GM21529 (cell line): ENCODE measurements at regions not wholly inside any gene's neighbourhood (a gene's known extent, or its start where the extent isn't known, plus 50 kb on each side); places are given as distances from the start of the nearest gene placed in this dataset.

ENCODE experiments used
- ATAC-seq: cut with Tn5 transposase; IDR thresholded peaks from one replicate; pipeline ENCODE4 v1.9.1; 2021; ENCODE audit not compliant: unreplicated experiment

GRCh38 chr4:180866933-180867643 is 1376.1 kb upstream of the TENM3 start:
- no peak for ATAC-seq

GRCh38 chr4:180870623-180871022 is 1372.6 kb upstream of the TENM3 start:
- no peak for ATAC-seq

GRCh38 chr4:180898305-180898704 is 1344.9 kb upstream of the TENM3 start:
- ATAC-seq = no peak

- ATAC-seq = no peak
Measured at GRCh38 chr4:180900781-180901180, 1342.4 kb upstream of the TENM3 start.

- ATAC-seq = no peak
Measured at GRCh38 chr4:180909279-180909678, 1333.9 kb upstream of the TENM3 start.

GRCh38 chr4:180913750-180914149 is 1329.5 kb upstream of the TENM3 start:
- ATAC-seq = no peak

GRCh38 chr4:180923486-180923885 is 1319.7 kb upstream of the TENM3 start:
- ATAC-seq = no peak

GRCh38 chr4:180925805-180926204 is 1317.4 kb upstream of the TENM3 start:
- no peak for ATAC-seq

GRCh38 chr4:180926277-180926676 is 1316.9 kb upstream of the TENM3 start:
- ATAC-seq = no peak

GRCh38 chr4:180932370-180933001 is 1310.7 kb upstream of the TENM3 start:
- ATAC-seq = no peak

GRCh38 chr4:180937083-180937482 is 1306.1 kb upstream of the TENM3 start:
- no peak for ATAC-seq

- no peak for ATAC-seq
Measured at GRCh38 chr4:180940680-180941079, 1302.5 kb upstream of the TENM3 start.

- ATAC-seq = no peak
Measured at GRCh38 chr4:180942367-180942916, 1300.8 kb upstream of the TENM3 start.

GRCh38 chr4:180946188-180946587 is 1297.0 kb upstream of the TENM3 start:
- ATAC-seq = no peak

- no peak for ATAC-seq
Measured at GRCh38 chr4:180947425-180947824, 1295.8 kb upstream of the TENM3 start.

GRCh38 chr4:180949424-180950213 is 1293.6 kb upstream of the TENM3 start:
- no peak for ATAC-seq

- ATAC-seq = no peak
Measured at GRCh38 chr4:180950377-180950776, 1292.8 kb upstream of the TENM3 start.

GRCh38 chr4:180951312-180951711 is 1291.9 kb upstream of the TENM3 start:
- no peak for ATAC-seq

GRCh38 chr4:180953572-180953971 is 1289.6 kb upstream of the TENM3 start:
- no peak for ATAC-seq

GRCh38 chr4:180960743-180961401 is 1282.3 kb upstream of the TENM3 start:
- ATAC-seq = no peak

GRCh38 chr4:180962268-180962667 is 1280.9 kb upstream of the TENM3 start:
- no peak for ATAC-seq
